ENCODE measurements at regions not wholly inside any gene's neighbourhood (a gene's known extent, or its start where the extent isn't known, plus 50 kb on each side); places are given as distances from the start of the nearest gene placed in this dataset.
A peak's percentile ranks its signal among the peaks of the same experiment; 100 is the strongest.
"Not testable (repeated sequence)": the region's sequence is repeated elsewhere in the genome, so short reads cannot be mapped to it uniquely, and the experiment has no call there.

DNA sequence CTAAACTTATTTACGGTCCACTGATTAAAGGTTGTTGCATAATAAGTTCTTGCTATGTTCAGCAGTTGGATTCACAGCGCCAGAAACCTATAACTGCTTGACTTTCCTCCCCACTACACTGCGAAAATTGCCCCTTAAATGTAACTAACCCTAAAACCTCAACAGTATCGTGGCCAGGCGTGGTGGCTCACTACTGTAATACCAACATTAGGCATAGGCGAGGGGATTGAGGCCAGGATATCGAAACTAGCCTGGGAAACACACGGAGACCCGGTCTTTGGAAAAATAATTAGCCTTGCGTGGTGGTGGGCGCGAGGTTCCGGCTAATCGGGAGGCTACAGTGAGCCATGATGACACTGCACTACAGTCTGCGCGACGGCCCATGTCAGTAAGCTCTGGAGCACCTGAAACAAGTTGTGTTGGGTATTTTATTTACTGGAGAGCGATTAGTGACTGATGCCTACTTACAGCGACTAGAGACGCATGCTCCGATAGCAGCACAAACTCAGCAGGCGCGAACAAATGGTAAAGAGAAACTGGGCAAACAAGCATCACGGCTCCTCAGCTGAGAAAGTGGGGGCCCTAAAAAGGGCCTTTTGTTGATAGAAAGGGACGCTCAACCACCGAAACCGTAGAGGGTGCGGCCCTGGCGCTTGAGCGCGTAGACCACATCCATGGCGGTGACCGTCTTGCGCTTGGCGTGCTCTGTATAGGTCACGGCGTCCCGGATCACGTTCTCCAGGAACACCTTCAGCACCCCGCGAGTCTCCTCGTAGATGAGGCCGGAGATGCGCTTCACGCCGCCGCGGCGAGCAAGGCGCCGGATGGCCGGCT is 81.4 kb downstream of the OR2B2 start:
- peak; percentile 80 for TF ChIP-seq POLR2AphosphoS5 (IDR thresholded peaks at IDR 0.05; ENCODE audit: low read depth, low read length)
- not testable (repeated sequence) for TF ChIP-seq TAF1 (IDR thresholded peaks at IDR 0.05; ENCODE audit: borderline replicate concordance, insufficient read depth, low read length); FOXP2 (optimal IDR thresholded peaks at IDR 0.05; ENCODE audit: borderline replicate concordance, extremely low read depth, extremely low read length, insufficient read depth); SIN3A (IDR thresholded peaks at IDR 0.05; ENCODE audit: borderline replicate concordance, insufficient read depth, low read length)
- TF ChIP-seq, protein P1, sequence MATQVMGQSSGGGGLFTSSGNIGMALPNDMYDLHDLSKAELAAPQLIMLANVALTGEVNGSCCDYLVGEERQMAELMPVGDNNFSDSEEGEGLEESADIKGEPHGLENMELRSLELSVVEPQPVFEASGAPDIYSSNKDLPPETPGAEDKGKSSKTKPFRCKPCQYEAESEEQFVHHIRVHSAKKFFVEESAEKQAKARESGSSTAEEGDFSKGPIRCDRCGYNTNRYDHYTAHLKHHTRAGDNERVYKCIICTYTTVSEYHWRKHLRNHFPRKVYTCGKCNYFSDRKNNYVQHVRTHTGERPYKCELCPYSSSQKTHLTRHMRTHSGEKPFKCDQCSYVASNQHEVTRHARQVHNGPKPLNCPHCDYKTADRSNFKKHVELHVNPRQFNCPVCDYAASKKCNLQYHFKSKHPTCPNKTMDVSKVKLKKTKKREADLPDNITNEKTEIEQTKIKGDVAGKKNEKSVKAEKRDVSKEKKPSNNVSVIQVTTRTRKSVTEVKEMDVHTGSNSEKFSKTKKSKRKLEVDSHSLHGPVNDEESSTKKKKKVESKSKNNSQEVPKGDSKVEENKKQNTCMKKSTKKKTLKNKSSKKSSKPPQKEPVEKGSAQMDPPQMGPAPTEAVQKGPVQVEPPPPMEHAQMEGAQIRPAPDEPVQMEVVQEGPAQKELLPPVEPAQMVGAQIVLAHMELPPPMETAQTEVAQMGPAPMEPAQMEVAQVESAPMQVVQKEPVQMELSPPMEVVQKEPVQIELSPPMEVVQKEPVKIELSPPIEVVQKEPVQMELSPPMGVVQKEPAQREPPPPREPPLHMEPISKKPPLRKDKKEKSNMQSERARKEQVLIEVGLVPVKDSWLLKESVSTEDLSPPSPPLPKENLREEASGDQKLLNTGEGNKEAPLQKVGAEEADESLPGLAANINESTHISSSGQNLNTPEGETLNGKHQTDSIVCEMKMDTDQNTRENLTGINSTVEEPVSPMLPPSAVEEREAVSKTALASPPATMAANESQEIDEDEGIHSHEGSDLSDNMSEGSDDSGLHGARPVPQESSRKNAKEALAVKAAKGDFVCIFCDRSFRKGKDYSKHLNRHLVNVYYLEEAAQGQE (IDR thresholded peaks at IDR 0.05; ENCODE audit: insufficient read depth in 1 of 2, low read depth in 2 of 2, low read length in 2 of 2) = not testable (repeated sequence)
